ENCODE measurements at regions not wholly inside any gene's neighbourhood (a gene's known extent, or its start where the extent isn't known, plus 50 kb on each side); places are given as distances from the start of the nearest gene placed in this dataset.

GRCh38 chr4:126779001-126779400, 853.8 kb upstream of the INTU start:
- peaks cover 0 to 10% (median 0%) of the 10 kb centered on the region in 3 donors for H3K4me1 ChIP-seq
- TF ChIP-seq POLR2A (IDR thresholded peaks at IDR 0.05) (no peak), CTCF (IDR thresholded peaks at IDR 0.05) (no peak), POLR2AphosphoS5 (IDR thresholded peaks at IDR 0.05) (no peak), EP300 (IDR thresholded peaks at IDR 0.05) (no peak)

GRCh38 chr4:126779436-126780166, 853.2 kb upstream of the INTU start:
- TF ChIP-seq POLR2A (IDR thresholded peaks at IDR 0.05) = no peak
- TF ChIP-seq CTCF (IDR thresholded peaks at IDR 0.05) = no peak
- TF ChIP-seq POLR2AphosphoS5 (IDR thresholded peaks at IDR 0.05) = no peak
- TF ChIP-seq EP300 (IDR thresholded peaks at IDR 0.05) = no peak
- Histone ChIP-seq H3K27ac (no peak overlapping the region), H3K27me3 (no peaks in the 10 kb centered on the region), H3K9me3 (no peaks in the 10 kb centered on the region), H3K4me3 (no peak overlapping the region), H3K4me1 (peaks cover 0 to 4% (median 0%) of the 10 kb centered on the region in 3 donors), H3K36me3 (no peaks in the 10 kb centered on the region)
- 95 to 96% methylated on average over 12 to 17 of the region's 22 CpGs for WGBS, 2 donors (ENCODE audit: low coverage in 1 of 2)
- no peak for ATAC-seq

More at GRCh38 chr4:126779001-126779400, 853.8 kb upstream of the INTU start:
- Histone ChIP-seq H3K36me3 (no peaks in the 10 kb centered on the region), H3K27ac (no peak overlapping the region), H3K4me3 (no peak overlapping the region), H3K9me3 (no peaks in the 10 kb centered on the region), H3K27me3 (no peaks in the 10 kb centered on the region)
- WGBS, 2 donors (ENCODE audit: low coverage in 1 of 2) = 88 to 100% methylated on average over 4 of the region's 4 CpGs
- no peak for ATAC-seq

- no peaks in the 10 kb centered on the region for H3K4me1 ChIP-seq
- no peaks in the 10 kb centered on the region for H3K27me3 ChIP-seq
- no peak for TF ChIP-seq EP300 (IDR thresholded peaks at IDR 0.05)
- TF ChIP-seq POLR2AphosphoS5 (IDR thresholded peaks at IDR 0.05) = no peak
- TF ChIP-seq POLR2A (IDR thresholded peaks at IDR 0.05) = no peak
- TF ChIP-seq CTCF (IDR thresholded peaks at IDR 0.05) = no peak
- H3K4me3 ChIP-seq = no peak overlapping the region
- no peaks in the 10 kb centered on the region for H3K9me3 ChIP-seq
- no peaks in the 10 kb centered on the region for H3K36me3 ChIP-seq
- WGBS, 2 donors (ENCODE audit: low coverage in 1 of 2) = 84 to 90% methylated on average over 2 of the region's 2 CpGs
- no peak for ATAC-seq
- no peak overlapping the region for H3K27ac ChIP-seq
These were observed 849.6 kb upstream of the INTU start for GRCh38 chr4:126783191-126783590.

GRCh38 chr4:126784966-126785580, 847.7 kb upstream of the INTU start:
- no peaks in the 10 kb centered on the region for H3K4me1 ChIP-seq
- no peak overlapping the region for H3K27ac ChIP-seq
- no peaks in the 10 kb centered on the region for H3K9me3 ChIP-seq
- H3K27me3 ChIP-seq = no peaks in the 10 kb centered on the region
- no peak overlapping the region for H3K4me3 ChIP-seq
- ATAC-seq = no peak
- H3K36me3 ChIP-seq = no peaks in the 10 kb centered on the region
- 83 to 86% methylated on average over 1 to 2 of the region's 2 CpGs for WGBS, 2 donors (ENCODE audit: low coverage in 1 of 2)
- no peak for TF ChIP-seq POLR2A (IDR thresholded peaks at IDR 0.05)
- TF ChIP-seq POLR2AphosphoS5 (IDR thresholded peaks at IDR 0.05) = no peak
- no peak for TF ChIP-seq EP300 (IDR thresholded peaks at IDR 0.05)
- no peak for TF ChIP-seq CTCF (IDR thresholded peaks at IDR 0.05)

- no peaks in the 10 kb centered on the region for H3K4me1 ChIP-seq
- H3K36me3 ChIP-seq = no peaks in the 10 kb centered on the region
- H3K9me3 ChIP-seq = no peaks in the 10 kb centered on the region
- TF ChIP-seq CTCF (IDR thresholded peaks at IDR 0.05) = no peak
- no peak for TF ChIP-seq POLR2AphosphoS5 (IDR thresholded peaks at IDR 0.05)
- no peak for TF ChIP-seq POLR2A (IDR thresholded peaks at IDR 0.05)
- TF ChIP-seq EP300 (IDR thresholded peaks at IDR 0.05) = no peak
- H3K27me3 ChIP-seq = no peaks in the 10 kb centered on the region
- H3K27ac ChIP-seq = no peak overlapping the region
- no peak overlapping the region for H3K4me3 ChIP-seq
- ATAC-seq = no peak
- 79 to 83% methylated on average over 1 of the region's 1 CpG for WGBS, 2 donors (ENCODE audit: low coverage in 1 of 2)
These were observed 842.1 kb upstream of the INTU start for GRCh38 chr4:126790633-126791032.
